ENCODE measurements at regions not wholly inside any gene's neighbourhood (a gene's known extent, or its start where the extent isn't known, plus 50 kb on each side); places are given as distances from the start of the nearest gene placed in this dataset.

DNA sequence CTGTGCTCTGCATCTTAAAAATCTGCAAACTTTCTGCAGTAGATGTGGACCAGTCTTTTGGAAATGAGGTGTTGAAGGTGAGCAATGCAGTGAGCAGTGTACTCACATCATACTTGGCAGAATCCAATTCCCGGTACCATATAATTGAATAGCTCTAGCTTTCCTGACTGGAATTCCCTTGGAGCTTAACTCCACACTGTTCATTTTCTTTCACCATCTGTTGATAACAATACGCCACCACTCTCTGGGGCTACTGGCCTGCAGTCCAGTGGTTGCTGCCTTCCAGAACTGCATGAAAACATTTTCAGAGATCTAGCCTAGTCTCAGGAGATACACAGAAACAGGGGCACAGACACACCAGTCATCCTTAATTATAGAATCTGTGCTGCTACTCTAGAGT, 820.0 kb upstream of the NXPH2 start:
- TF ChIP-seq NFRKB (IDR thresholded peaks at IDR 0.05) (no peak), SP1 (IDR thresholded peaks at IDR 0.05) (no peak), TARDBP (IDR thresholded peaks at IDR 0.05) (no peak), FOXA1 (IDR thresholded peaks at IDR 0.05) (no peak)
